Activated naive CD4-positive, alpha-beta T cell (primary cell): ENCODE measurements at regions not wholly inside any gene's neighbourhood (a gene's known extent, or its start where the extent isn't known, plus 50 kb on each side); places are given as distances from the start of the nearest gene placed in this dataset.
"Not testable (repeated sequence)": the region's sequence is repeated elsewhere in the genome, so short reads cannot be mapped to it uniquely, and the experiment has no call there.

ENCODE experiments used
- DNase-seq, 4 experiments: peaks; one replicate each; lab custom pipeline; 2025; lab: John Stamatoyannopoulos, UW

- DNase-seq, result no peak
Measured at GRCh38 chr5:82649943-82650342, 371.8 kb upstream of the RPS23 start.

- no peak for DNase-seq
Measured at GRCh38 chr5:82644766-82645165, 366.6 kb upstream of the RPS23 start.

- DNase-seq, result no peak
Measured at GRCh38 chr5:82644229-82644628, 366.1 kb upstream of the RPS23 start.

GRCh38 chr5:82642313-82642712, 364.2 kb upstream of the RPS23 start:
- no peak for DNase-seq

- no peak for DNase-seq
Measured at GRCh38 chr5:82641331-82642003, 363.3 kb upstream of the RPS23 start.

- DNase-seq, result no peak
Measured at GRCh38 chr5:82640916-82641315, 362.8 kb upstream of the RPS23 start.

- no peak for DNase-seq
Measured at GRCh38 chr5:82639393-82640144, 361.4 kb upstream of the RPS23 start.

- no peak for DNase-seq
Measured at GRCh38 chr5:82636591-82636990, 358.4 kb upstream of the RPS23 start.

- DNase-seq, result no peak
Measured at GRCh38 chr5:82635561-82636288, 357.6 kb upstream of the RPS23 start.

GRCh38 chr5:82628364-82628910, 350.3 kb upstream of the RPS23 start:
- no peak for DNase-seq

- DNase-seq, result not testable (repeated sequence)
Measured at GRCh38 chr5:82626905-82627591, 348.9 kb upstream of the RPS23 start.

GRCh38 chr5:82626012-82626411, 347.9 kb upstream of the RPS23 start:
- not testable (repeated sequence) for DNase-seq

- no peak for DNase-seq
Measured at GRCh38 chr5:82624062-82624461, 345.9 kb upstream of the RPS23 start.

- DNase-seq, result no peak
Measured at GRCh38 chr5:82622711-82623514, 344.8 kb upstream of the RPS23 start.

- DNase-seq, result no peak
Measured at GRCh38 chr5:82622205-82622604, 344.1 kb upstream of the RPS23 start.

- DNase-seq, result no peak
Measured at GRCh38 chr5:82620957-82621600, 342.9 kb upstream of the RPS23 start.

- DNase-seq, result no peak
Measured at GRCh38 chr5:82619097-82619496, 340.9 kb upstream of the RPS23 start.

GRCh38 chr5:82614706-82615105, 336.6 kb upstream of the RPS23 start:
- no peak for DNase-seq

GRCh38 chr5:82613891-82614290, 335.7 kb upstream of the RPS23 start:
- DNase-seq, result no peak

- no peak for DNase-seq
Measured at GRCh38 chr5:82610686-82611085, 332.5 kb upstream of the RPS23 start.
